MCF 10A (cell line): ENCODE measurements at regions not wholly inside any gene's neighbourhood (a gene's known extent, or its start where the extent isn't known, plus 50 kb on each side); places are given as distances from the start of the nearest gene placed in this dataset.
A peak's percentile ranks its signal among the peaks of the same experiment; 100 is the strongest.

Source experiments
- BruUV-seq: library from RNA; stranded (reverse); fragments of 400-500 nt; replicated peaks from 2 replicates; lab custom pipeline; 2021; lab: Mats Ljungman, UMichigan
- CTCF ChIA-PET: fragments of 300-600 bp; sonication (Branson Sonifier 250); formaldehyde crosslinking; extraction: SDS; loops from one replicate; lab custom pipeline; 2021; ENCODE audit warnings: antibody characterized with exemption, inconsistent platforms; lab: Yijun Ruan, JAX
- POLR2A ChIA-PET: fragments of 300-600, 350-650 bp; sonication (Branson Sonifier 250); formaldehyde crosslinking; extraction: SDS; loops from one replicate; lab custom pipeline; 2020; ENCODE audit warnings: antibody characterized with exemption, inconsistent platforms; lab: Yijun Ruan, JAX
- DNase-seq: peaks from one replicate; pipeline ENCODE4 v3.0.0-alpha.2; 2018; ENCODE audit not compliant: unreplicated experiment
- H3K27ac Mint-ChIP-seq: one replicate; pipeline ENCODE4 v1.8.0; 2022; ENCODE audit warnings: mild to moderate bottlenecking, low read depth, mixed read lengths; ENCODE audit not compliant: unreplicated experiment
- H3K27me3 Mint-ChIP-seq: one replicate; pipeline ENCODE4 v1.8.0; 2022; ENCODE audit warnings: mixed read lengths; ENCODE audit not compliant: insufficient read depth, unreplicated experiment
- H3K36me3 Mint-ChIP-seq: one replicate; pipeline ENCODE4 v1.8.0; 2022; ENCODE audit warnings: mild to moderate bottlenecking, moderate library complexity, mixed read lengths; ENCODE audit not compliant: insufficient read depth, unreplicated experiment
- H3K4me1 Mint-ChIP-seq: one replicate; pipeline ENCODE4 v1.8.0; 2022; ENCODE audit warnings: mixed read lengths; ENCODE audit not compliant: insufficient read depth, unreplicated experiment
- H3K4me3 Mint-ChIP-seq: one replicate; pipeline ENCODE4 v1.8.0; 2022; ENCODE audit warnings: mild to moderate bottlenecking, moderate library complexity, mixed read lengths; ENCODE audit not compliant: unreplicated experiment
- H3K9me3 Mint-ChIP-seq: one replicate; pipeline ENCODE4 v1.8.0; 2022; ENCODE audit warnings: mixed read lengths; ENCODE audit not compliant: unreplicated experiment
- intact Hi-C: fragments of 100-400 bp; cut with micrococcal nuclease; formaldehyde crosslinking; loops from 2 replicates; pipeline ENCODE4 v1.14.1; 2022
- TF ChIP-seq, protein P1 (sequence below): fragments of 200-600 bp; IDR thresholded peaks from one replicate; pipeline ENCODE4 v1.8.0; 2022; ENCODE audit warnings: antibody characterized with exemption, mild to moderate bottlenecking; ENCODE audit not compliant: unreplicated experiment

DNA sequence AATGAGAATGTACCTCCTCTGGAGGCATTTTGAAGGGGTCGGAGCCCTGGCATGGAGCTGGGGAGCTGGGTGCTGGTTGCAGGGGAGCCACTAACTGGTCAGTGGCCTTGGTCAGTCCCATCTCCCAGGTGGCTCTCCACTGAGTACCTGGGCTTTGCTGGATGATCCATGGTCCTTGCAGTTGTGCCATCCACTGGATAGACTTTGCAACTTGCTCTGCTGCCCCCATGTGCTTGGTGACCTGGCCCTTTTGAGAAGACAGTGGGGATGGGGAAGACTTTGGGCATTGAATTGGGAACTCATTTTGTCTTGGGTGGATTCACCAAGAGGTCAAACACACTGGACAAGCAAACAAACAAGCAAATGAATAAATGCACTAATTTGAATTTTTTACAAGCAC, 263.9 kb downstream of the MYCN start:
- TF ChIP-seq, protein P1, sequence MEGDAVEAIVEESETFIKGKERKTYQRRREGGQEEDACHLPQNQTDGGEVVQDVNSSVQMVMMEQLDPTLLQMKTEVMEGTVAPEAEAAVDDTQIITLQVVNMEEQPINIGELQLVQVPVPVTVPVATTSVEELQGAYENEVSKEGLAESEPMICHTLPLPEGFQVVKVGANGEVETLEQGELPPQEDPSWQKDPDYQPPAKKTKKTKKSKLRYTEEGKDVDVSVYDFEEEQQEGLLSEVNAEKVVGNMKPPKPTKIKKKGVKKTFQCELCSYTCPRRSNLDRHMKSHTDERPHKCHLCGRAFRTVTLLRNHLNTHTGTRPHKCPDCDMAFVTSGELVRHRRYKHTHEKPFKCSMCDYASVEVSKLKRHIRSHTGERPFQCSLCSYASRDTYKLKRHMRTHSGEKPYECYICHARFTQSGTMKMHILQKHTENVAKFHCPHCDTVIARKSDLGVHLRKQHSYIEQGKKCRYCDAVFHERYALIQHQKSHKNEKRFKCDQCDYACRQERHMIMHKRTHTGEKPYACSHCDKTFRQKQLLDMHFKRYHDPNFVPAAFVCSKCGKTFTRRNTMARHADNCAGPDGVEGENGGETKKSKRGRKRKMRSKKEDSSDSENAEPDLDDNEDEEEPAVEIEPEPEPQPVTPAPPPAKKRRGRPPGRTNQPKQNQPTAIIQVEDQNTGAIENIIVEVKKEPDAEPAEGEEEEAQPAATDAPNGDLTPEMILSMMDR, result no peak
- no peaks in the 10 kb centered on the region for H3K4me1 Mint-ChIP-seq
- BruUV-seq, result no TSS peak
- ChIA-PET CTCF (no interaction called here), POLR2A (no interaction called here)
- H3K27ac Mint-ChIP-seq, result no peak overlapping the region
- H3K4me3 Mint-ChIP-seq, result no peak overlapping the region
- intact Hi-C loops, result no loop called here
- H3K9me3 Mint-ChIP-seq, result peaks cover 16% of the 10 kb centered on the region
- H3K27me3 Mint-ChIP-seq, result no peaks in the 10 kb centered on the region
- DNase-seq, result no peak
- H3K36me3 Mint-ChIP-seq, result no peaks in the 10 kb centered on the region

DNA sequence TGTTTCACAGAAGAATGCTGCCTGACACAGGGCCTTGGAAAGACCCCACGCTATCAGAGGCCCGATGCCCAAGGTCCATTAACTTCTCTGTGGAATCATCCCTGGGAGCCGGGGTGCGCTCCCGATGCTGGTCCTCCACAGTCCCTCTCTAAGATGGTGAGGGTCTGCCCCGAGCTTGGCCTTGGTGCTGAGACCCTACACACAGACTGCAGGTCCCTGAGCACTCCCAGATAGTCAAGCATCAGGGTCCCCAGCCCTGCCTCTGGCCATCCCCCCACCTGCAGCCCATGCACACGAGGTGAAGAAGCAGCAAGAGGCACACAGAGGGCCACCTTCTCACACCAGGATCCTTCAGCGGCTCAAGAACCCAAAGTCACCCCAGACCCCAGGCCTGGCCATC, 263.3 kb downstream of the MYCN start:
- DNase-seq, result no peak
- Mint-ChIP-seq H3K27me3 (no peaks in the 10 kb centered on the region), H3K4me1 (no peaks in the 10 kb centered on the region), H3K27ac (no peak overlapping the region), H3K4me3 (no peak overlapping the region), H3K36me3 (no peaks in the 10 kb centered on the region), H3K9me3 (peaks cover 16% of the 10 kb centered on the region)
- intact Hi-C loops, result no loop called here
- TF ChIP-seq, protein P1, result no peak
- CTCF ChIA-PET, result interaction anchor here (0.5 kb wide), 1 partner anchor 337 kb away, joined by 4 read pairs; no protein-coding TSS in a partner anchor
- BruUV-seq, result no TSS peak
- POLR2A ChIA-PET, result no interaction called here

DNA sequence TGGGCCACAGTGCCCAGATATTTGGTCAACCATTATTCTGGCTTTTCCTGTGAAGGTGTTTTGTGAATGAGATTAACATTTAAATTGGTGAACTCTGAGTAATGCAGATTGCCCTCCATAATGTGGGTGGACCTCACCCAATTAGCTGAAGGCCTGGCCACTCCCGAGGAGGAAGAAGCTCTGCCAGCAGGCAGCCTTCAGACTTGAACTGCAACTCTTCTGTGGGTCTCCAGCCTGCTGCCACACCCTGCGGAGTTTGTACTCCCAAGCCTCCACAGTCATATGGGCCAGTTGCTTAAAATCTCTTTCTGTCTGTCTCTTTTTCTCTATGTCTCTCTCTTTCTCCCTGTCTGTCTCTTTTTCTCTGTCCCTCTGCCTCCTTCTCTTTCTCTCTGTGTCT, 262.7 kb downstream of the MYCN start:
- intact Hi-C loops, result no loop called here
- ChIA-PET CTCF (interaction anchor here (0.5 to 0.6 kb wide), 2 partner anchors 337 to 492 kb away, joined by 3 to 4 read pairs; no protein-coding TSS in a partner anchor), POLR2A (no interaction called here)
- Mint-ChIP-seq H3K36me3 (no peaks in the 10 kb centered on the region), H3K4me1 (no peaks in the 10 kb centered on the region), H3K4me3 (no peak overlapping the region), H3K9me3 (peaks cover 10% of the 10 kb centered on the region), H3K27ac (no peak overlapping the region), H3K27me3 (no peaks in the 10 kb centered on the region)
- TF ChIP-seq, protein P1, result no peak
- BruUV-seq, result no TSS peak
- no peak for DNase-seq

DNA sequence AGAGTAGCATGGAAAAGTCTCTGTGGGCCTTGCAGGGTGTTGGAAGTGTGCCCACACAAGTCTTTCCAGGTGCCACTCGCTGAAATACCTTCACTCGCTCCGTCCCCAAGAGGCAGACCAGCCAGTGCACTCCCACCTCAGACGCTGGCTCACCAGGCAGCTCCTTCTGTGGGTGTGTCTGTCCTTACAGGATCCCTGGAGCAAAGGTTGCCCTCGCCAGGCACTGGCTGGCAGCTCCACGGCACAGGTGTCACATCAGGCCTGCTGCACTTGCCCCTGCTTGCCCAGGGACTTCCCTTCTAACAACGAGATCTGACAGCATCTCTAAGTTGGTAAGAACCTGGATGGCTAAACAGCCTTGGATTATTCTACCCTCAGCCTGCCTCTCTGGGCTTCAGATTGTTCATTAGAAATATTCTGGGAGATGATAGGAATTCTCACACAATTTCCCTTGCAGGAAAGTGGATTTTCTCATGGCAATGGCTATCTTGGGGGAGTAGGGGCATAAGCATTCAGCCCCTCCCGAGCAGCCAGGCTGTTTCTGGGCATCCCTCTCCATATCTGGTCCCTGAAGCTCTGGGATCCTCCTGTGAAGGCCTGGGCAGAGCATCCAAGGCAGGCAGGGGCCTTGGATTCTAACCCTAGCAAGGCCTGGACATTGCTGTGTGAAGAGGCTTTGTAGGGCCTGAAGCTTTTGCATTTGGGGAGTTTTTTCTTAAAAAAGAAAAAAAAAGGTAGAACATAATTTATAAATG, 262.1 kb downstream of the MYCN start:
- Mint-ChIP-seq H3K27ac (no peak overlapping the region), H3K4me1 (peaks cover 3% of the 10 kb centered on the region), H3K9me3 (peaks cover 9% of the 10 kb centered on the region), H3K36me3 (no peaks in the 10 kb centered on the region), H3K27me3 (no peaks in the 10 kb centered on the region), H3K4me3 (no peak overlapping the region)
- peak; percentile 9 for DNase-seq
- BruUV-seq, result no TSS peak
- intact Hi-C loops, result no loop called here
- POLR2A ChIA-PET, result interaction anchor here (0.7 kb wide), 1 partner anchor 18 kb away, joined by 3 read pairs; no protein-coding TSS in a partner anchor
- CTCF ChIA-PET, result interaction anchor here (0.6 kb wide), 1 partner anchor 492 kb away, joined by 3 read pairs; no protein-coding TSS in a partner anchor
- TF ChIP-seq, protein P1, result no peak
